ENCODE measurements at regions not wholly inside any gene's neighbourhood (a gene's known extent, or its start where the extent isn't known, plus 50 kb on each side); places are given as distances from the start of the nearest gene placed in this dataset.

- DNase-seq (ENCODE audit: low read depth in 2 of 2) = no peak
Measured at GRCh38 chr9:18073002-18073401, 401.0 kb upstream of the ADAMTSL1 start.

DNA sequence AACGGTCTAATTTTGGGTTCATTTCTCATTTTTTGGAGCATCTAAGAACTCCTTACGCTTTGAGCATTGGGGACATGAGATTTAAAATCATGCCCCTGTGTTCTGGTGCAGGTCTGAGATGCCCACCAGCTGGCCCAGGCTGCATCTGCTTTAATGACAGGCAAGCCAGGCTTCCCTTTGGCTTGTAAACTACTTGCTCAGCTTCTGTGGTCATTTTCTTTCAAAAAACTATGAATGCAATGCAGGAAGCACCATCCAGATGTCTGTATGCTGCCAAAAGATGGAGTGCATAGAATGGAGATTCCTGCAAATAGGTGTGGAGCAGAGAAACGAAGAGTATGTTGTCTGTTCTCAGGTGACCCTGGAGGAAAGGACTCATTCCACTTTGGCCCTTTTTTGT is 399.9 kb upstream of the ADAMTSL1 start:
- DNase-seq (ENCODE audit: low read depth in 2 of 2) = no peak

GRCh38 chr9:18075253-18075952 is 398.6 kb upstream of the ADAMTSL1 start:
- no peak for DNase-seq (ENCODE audit: low read depth in 2 of 2)

GRCh38 chr9:18077941-18078678 is 395.8 kb upstream of the ADAMTSL1 start:
- no peak for DNase-seq (ENCODE audit: low read depth in 2 of 2)

- no peak for DNase-seq (ENCODE audit: low read depth in 2 of 2)
Measured at GRCh38 chr9:18092138-18092537, 381.8 kb upstream of the ADAMTSL1 start.

DNA sequence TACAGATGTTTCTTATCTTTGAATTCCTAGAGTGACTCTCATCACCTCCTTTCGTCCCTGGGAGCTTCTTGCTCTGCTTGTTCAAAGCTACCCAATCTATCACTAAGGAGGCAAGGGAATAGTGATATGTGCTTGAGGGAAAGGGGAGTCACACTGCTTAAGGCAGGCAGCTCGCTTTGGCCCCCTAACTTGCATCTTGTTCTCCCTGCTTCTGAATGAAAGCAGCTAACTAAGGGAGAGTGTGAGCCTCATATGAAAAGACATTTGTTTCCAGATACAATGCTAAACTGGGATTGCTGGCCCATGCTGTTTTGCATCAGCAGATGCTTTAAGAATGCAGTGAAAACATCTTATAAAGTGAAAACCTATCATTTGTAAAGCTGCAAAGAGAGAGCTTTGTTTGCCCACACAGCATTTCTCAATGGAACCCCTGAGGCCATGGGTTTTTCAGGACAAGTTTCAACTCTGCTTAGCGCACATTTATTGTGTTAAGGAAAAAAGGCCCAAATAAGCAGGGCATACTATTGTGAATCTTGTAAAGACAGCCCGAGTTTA is 367.9 kb upstream of the ADAMTSL1 start:
- no peak for DNase-seq (ENCODE audit: low read depth in 2 of 2)

DNA sequence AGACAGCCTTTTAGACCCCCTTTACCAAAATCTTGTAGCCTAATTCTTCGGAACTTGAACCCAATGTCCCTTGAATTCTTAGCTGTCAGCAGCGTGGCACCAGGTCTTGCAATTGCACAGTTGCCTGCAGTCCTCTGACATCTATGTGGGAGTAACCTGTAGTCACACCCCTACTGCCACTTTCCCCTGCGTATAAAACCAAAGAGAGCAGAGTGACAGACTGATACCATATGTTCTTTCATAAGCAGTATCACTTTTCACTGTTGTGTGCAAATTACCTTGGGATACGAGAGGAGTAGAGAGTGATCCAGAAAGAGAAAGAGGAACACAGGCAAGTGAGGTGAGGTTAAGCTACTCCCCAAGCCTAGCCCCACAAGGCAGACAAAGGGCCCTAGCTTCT is 364.3 kb upstream of the ADAMTSL1 start:
- DNase-seq (ENCODE audit: low read depth in 2 of 2) = no peak

- DNase-seq (ENCODE audit: low read depth in 2 of 2) = no peak
Measured at GRCh38 chr9:18111146-18111545, 362.8 kb upstream of the ADAMTSL1 start.

- DNase-seq (ENCODE audit: low read depth in 2 of 2) = peak; percentile 20 to 22
Measured at GRCh38 chr9:18114559-18115475, 359.1 kb upstream of the ADAMTSL1 start.

- no peak for DNase-seq (ENCODE audit: low read depth in 2 of 2)
Measured at GRCh38 chr9:18118268-18118667, 355.7 kb upstream of the ADAMTSL1 start.

GRCh38 chr9:18122171-18122570 is 351.8 kb upstream of the ADAMTSL1 start:
- peak in 1 of 2 experiments; percentile 18 for DNase-seq (ENCODE audit: low read depth in 2 of 2)

DNA sequence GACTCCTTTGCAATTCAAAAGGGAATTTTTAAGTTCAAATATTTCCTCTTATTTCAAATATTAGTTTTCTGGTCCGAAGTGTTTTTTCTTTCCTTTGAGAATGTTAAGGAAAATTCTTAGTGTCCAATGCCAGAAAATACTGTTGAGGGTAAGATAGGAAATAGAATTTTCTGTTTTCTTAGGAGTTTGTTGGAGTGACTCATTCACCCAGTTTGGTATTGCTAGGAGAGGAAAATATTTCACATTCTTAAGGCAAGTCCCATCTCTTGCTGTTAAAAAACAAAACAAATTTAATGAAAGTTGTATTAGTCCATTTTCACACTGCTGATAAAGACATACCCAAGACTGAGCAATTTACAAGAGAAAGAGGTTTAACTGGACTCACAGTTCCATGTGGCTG is 349.2 kb upstream of the ADAMTSL1 start:
- DNase-seq (ENCODE audit: low read depth in 2 of 2) = no peak

DNA sequence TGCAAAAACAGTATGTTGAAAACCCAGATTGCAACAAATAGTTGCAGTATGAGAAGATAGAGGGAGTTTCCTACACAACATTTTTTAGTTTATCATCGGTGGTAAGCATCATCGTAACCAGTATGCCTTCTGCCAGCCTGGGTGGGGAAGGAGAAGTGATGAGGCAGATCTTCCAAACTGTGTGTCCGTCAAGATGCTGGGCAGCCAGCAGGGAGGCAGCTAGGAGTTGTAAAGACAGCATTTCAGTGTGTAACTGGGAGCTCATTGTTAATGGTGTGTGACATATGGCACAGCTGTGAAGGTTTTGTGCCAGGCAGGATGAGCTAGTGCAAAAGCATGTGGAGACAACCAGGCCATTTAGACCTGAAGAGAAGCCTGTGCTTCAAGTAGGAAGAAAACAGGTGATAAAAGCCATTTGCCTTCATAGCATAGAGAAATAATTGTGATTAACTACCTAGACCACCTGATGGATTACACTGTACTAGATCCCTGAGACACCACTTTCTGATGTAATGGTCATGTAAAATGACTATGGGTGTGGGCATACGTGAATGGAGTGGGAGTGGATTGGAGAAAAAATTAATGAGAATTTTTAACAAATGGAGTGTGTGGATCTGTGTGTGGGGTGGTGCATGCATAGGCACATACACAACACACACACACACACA is 347.0 kb upstream of the ADAMTSL1 start:
- no peak for DNase-seq (ENCODE audit: low read depth in 2 of 2)

GRCh38 chr9:18127499-18127875 is 346.5 kb upstream of the ADAMTSL1 start:
- DNase-seq (ENCODE audit: low read depth in 2 of 2) = no peak

DNA sequence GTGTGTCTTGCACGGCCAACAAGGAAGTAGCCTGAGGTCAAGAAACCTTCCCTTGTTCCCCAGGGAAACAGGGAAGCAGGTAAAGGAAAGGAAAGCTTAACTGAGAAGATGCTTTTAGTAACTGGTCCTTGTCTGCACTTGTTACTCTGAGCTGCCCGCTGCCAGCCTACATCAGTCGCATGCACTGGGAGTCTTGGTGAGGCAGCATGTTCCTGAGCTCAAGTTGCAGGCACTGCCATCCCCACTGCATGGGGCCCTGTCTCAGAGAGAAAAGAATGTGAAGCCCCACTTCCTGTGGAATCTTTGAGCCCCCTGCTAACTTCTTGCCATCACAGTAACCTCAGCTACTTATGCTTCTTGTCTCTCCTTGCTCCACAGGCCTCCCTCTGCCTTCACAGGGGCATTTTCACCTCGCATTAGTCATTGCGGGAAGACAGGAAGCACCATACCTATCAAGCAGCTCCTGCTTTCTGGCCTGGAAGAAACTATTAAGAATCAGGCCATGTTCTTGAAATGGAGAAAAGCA is 344.1 kb upstream of the ADAMTSL1 start:
- no peak for DNase-seq (ENCODE audit: low read depth in 2 of 2)

GRCh38 chr9:18136354-18136994 is 337.5 kb upstream of the ADAMTSL1 start:
- DNase-seq (ENCODE audit: low read depth in 2 of 2) = no peak

DNA sequence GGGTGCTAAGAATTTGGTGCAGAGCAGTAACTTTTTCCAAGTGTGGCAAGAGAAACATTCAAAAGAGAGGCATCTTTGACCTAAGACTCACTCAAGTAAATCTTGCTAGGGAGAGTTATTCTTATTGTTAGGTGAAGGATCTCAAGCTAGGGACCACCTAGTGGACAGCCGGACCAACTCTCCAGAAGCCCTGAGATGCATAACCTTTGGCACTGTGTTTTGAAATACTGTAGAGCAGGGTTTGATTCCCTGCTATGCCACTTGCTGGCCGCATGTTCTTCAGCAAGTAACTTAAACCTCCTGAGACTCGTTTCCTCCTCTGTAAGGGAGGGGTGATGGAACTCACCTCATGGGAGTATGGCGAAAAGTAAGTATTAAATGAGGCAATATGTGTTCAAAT is 336.1 kb upstream of the ADAMTSL1 start:
- no peak for DNase-seq (ENCODE audit: low read depth in 2 of 2)

- no peak for DNase-seq (ENCODE audit: low read depth in 2 of 2)
Measured at GRCh38 chr9:18138656-18139055, 335.3 kb upstream of the ADAMTSL1 start.

GRCh38 chr9:18141681-18142080 is 332.3 kb upstream of the ADAMTSL1 start:
- DNase-seq (ENCODE audit: low read depth in 2 of 2) = no peak

- DNase-seq (ENCODE audit: low read depth in 2 of 2) = no peak
Measured at GRCh38 chr9:18143073-18143745, 330.7 kb upstream of the ADAMTSL1 start.
